Liver (tissue), 8 donors: ENCODE measurements at regions not wholly inside any gene's neighbourhood (a gene's known extent, or its start where the extent isn't known, plus 50 kb on each side); places are given as distances from the start of the nearest gene placed in this dataset.

ENCODE experiments used
- DNase-seq: peaks from one replicate; pipeline ENCODE4 v3.0.0-alpha.2; 2017; ENCODE audit warnings: low spot score
- H3K27ac ChIP-seq, 2 donors: one replicate each; pipeline ENCODE4 v1.7.0; 2013; ENCODE audit warnings: inconsistent platforms in 2 of 2, low read length in 2 of 2, control low read depth in 1 of 2, low read depth in 1 of 2, mild to moderate bottlenecking in 1 of 2
- H3K27me3 ChIP-seq, 4 donors: one replicate each; pipeline versions ENCODE4 v1.6.1 to v1.7.0; 2013; ENCODE audit warnings: low read length in 3 of 4, inconsistent platforms in 1 of 4, mild to moderate bottlenecking in 1 of 4, moderate library complexity in 1 of 4; ENCODE audit not compliant: control insufficient read depth in 4 of 4, insufficient read depth in 4 of 4
- H3K36me3 ChIP-seq, 4 donors: one replicate each; pipeline versions ENCODE4 v1.6.1 to v1.7.0; 2013; ENCODE audit warnings: low read length in 3 of 4, mild to moderate bottlenecking in 3 of 4, low read depth in 1 of 4, moderate library complexity in 1 of 4; ENCODE audit not compliant: control insufficient read depth in 4 of 4, insufficient read depth in 3 of 4
- H3K4me1 ChIP-seq, 4 donors: one replicate each; pipeline versions ENCODE4 v1.6.1 to v1.7.0; 2013; ENCODE audit warnings: low read length in 3 of 4, mild to moderate bottlenecking in 3 of 4, moderate library complexity in 1 of 4; ENCODE audit not compliant: control insufficient read depth in 4 of 4, insufficient read depth in 4 of 4
- H3K4me3 ChIP-seq, 3 donors: one replicate each; pipeline versions ENCODE4 v1.6.1 to v1.7.0; 2013; ENCODE audit warnings: low read length in 3 of 3, control low read depth in 1 of 3, low read depth in 1 of 3, mild to moderate bottlenecking in 1 of 3
- H3K9ac ChIP-seq, 2 donors: one replicate each; pipeline ENCODE4 v1.7.0; 2013; ENCODE audit warnings: low read length in 2 of 2, mild to moderate bottlenecking in 2 of 2, moderate library complexity in 2 of 2, control low read depth in 1 of 2, low read depth in 1 of 2
- H3K9me3 ChIP-seq, 4 donors: one replicate each; pipeline versions ENCODE4 v1.6.1 to v1.7.0; 2013; ENCODE audit warnings: low read length in 3 of 4; ENCODE audit not compliant: control insufficient read depth in 4 of 4
- EGR1 ChIP-seq, 2 donors: IDR thresholded peaks; 2 replicates each; pipeline ENCODE4 v1.6.1; 2016 to 2018; ENCODE audit warnings: antibody characterized with exemption in 2 of 2, low read depth in 2 of 2
- FOXA1 ChIP-seq: IDR thresholded peaks from 2 replicates; pipeline ENCODE4 v1.6.1; 2016; ENCODE audit warnings: antibody characterized with exemption
- FOXA2 ChIP-seq: IDR thresholded peaks from 2 replicates; pipeline ENCODE4 v1.6.1; 2016; ENCODE audit warnings: antibody characterized with exemption
- GABPA ChIP-seq, 2 donors: IDR thresholded peaks in 1 of 2; conservative IDR thresholded peaks in 1 of 2; 2 replicates each; pipeline ENCODE4 v1.6.1; 2016; ENCODE audit warnings: antibody characterized with exemption in 2 of 2, mild to moderate bottlenecking in 1 of 2, moderate library complexity in 1 of 2
- HNF4A ChIP-seq, 2 donors: conservative IDR thresholded peaks; 2 replicates each; pipeline ENCODE4 v1.6.1; 2016; ENCODE audit warnings: antibody characterized with exemption in 2 of 2, mild to moderate bottlenecking in 2 of 2
- HNF4G ChIP-seq: IDR thresholded peaks from 2 replicates; pipeline ENCODE4 v1.6.1; 2016; ENCODE audit warnings: antibody characterized with exemption
- JUND ChIP-seq, 2 donors: IDR thresholded peaks; 2 replicates each; pipeline ENCODE4 v1.6.1; 2016; ENCODE audit warnings: antibody characterized with exemption in 2 of 2
- NR2F2 ChIP-seq: IDR thresholded peaks from 2 replicates; pipeline ENCODE4 v1.6.1; 2016; ENCODE audit warnings: antibody characterized with exemption
- RAD21 ChIP-seq, 2 donors: IDR thresholded peaks; 2 replicates each; pipeline ENCODE4 v1.6.1; 2016; ENCODE audit warnings: antibody characterized with exemption in 2 of 2, mild to moderate bottlenecking in 2 of 2
- RXRA ChIP-seq, 2 donors: IDR thresholded peaks; 2 replicates each; pipeline ENCODE4 v1.6.1; 2017 to 2018; ENCODE audit warnings: antibody characterized with exemption in 2 of 2, mild to moderate bottlenecking in 1 of 2
- SP1 ChIP-seq: IDR thresholded peaks from 2 replicates; pipeline ENCODE4 v1.6.1; 2018; ENCODE audit warnings: antibody characterized with exemption, mild to moderate bottlenecking
- TAF1 ChIP-seq: conservative IDR thresholded peaks from 2 replicates; pipeline ENCODE4 v1.6.1; 2016; ENCODE audit warnings: antibody characterized with exemption, mild to moderate bottlenecking
- YY1 ChIP-seq: IDR thresholded peaks from 2 replicates; pipeline ENCODE4 v1.6.1; 2016; ENCODE audit warnings: antibody characterized with exemption, mild to moderate bottlenecking
- whole genome bisulfite sequencing: extraction: QIAGEN DNeasy Blood & Tissue Kit; methylation state at CpG from one replicate; pipeline ENCODE4 v1.1.7; 2013; 5-methylcytosine and 5-hydroxymethylcytosine counted together
- TF ChIP-seq, protein P1 (sequence below): IDR thresholded peaks from 2 replicates; pipeline ENCODE4 v1.6.1; 2016; ENCODE audit warnings: antibody characterized with exemption
- TF ChIP-seq, protein P2 (sequence below): IDR thresholded peaks from 2 replicates; pipeline ENCODE4 v1.6.1; 2016; ENCODE audit warnings: antibody characterized with exemption
- TF ChIP-seq, protein P3 (sequence below): IDR thresholded peaks from 2 replicates; pipeline ENCODE4 v1.6.1; 2016; ENCODE audit warnings: antibody characterized with exemption
- TF ChIP-seq, protein P4 (sequence below): fragments of 150-350 bp; IDR thresholded peaks from 2 replicates; pipeline ENCODE4 v1.5.1; 2017; ENCODE audit warnings: improper control_type of control experiment, low read depth, low read length; ENCODE audit not compliant: missing input control
- TF ChIP-seq, protein P5 (sequence below): IDR thresholded peaks from 2 replicates; pipeline ENCODE4 v1.6.1; 2016; ENCODE audit warnings: antibody characterized with exemption, mild to moderate bottlenecking
- donor health status: healthy.
- donor health status: healthy.
- donor health status: healthy.
- donor health status: healthy.
- donor health status: healthy.

DNA sequence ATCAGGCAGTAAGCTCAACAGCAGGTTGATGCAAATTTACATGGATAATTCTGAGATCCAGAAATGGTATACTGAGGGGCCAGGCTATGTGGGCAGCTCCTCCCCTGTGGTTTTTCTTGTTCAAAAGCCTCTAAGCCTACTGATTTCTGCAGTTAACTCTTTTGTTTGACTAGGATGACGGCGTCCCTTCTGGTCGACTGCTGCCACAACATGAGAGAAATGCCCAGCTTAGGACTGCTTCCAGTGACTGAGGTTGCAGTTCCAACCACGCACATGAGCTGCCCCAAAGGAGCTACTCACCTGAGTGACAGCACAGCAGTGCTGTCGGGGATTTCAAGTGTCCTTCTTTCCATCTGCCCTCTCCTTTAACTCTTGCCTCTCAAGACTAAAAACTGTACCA is 973.0 kb upstream of the GHITM start:
- TF ChIP-seq FOXA1 (no peak), EGR1 (IDR thresholded peaks at IDR 0.05; ENCODE audit: low read depth in 2 of 2) (no peak), RXRA (IDR thresholded peaks at IDR 0.05) (no peak)
- TF ChIP-seq, protein P1, sequence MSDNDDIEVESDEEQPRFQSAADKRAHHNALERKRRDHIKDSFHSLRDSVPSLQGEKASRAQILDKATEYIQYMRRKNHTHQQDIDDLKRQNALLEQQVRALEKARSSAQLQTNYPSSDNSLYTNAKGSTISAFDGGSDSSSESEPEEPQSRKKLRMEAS: no peak
- TF ChIP-seq, protein P2, sequence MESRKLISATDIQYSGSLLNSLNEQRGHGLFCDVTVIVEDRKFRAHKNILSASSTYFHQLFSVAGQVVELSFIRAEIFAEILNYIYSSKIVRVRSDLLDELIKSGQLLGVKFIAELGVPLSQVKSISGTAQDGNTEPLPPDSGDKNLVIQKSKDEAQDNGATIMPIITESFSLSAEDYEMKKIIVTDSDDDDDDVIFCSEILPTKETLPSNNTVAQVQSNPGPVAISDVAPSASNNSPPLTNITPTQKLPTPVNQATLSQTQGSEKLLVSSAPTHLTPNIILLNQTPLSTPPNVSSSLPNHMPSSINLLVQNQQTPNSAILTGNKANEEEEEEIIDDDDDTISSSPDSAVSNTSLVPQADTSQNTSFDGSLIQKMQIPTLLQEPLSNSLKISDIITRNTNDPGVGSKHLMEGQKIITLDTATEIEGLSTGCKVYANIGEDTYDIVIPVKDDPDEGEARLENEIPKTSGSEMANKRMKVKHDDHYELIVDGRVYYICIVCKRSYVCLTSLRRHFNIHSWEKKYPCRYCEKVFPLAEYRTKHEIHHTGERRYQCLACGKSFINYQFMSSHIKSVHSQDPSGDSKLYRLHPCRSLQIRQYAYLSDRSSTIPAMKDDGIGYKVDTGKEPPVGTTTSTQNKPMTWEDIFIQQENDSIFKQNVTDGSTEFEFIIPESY: no peak
- H3K4me3 ChIP-seq: no peak overlapping the region
- no peak overlapping the region for H3K27ac ChIP-seq
- DNase-seq: no peak
- no peaks in the 10 kb centered on the region for H3K9me3 ChIP-seq
- H3K36me3 ChIP-seq: no peaks in the 10 kb centered on the region
- no peak overlapping the region for H3K9ac ChIP-seq
- no peaks in the 10 kb centered on the region for H3K4me1 ChIP-seq
- no peaks in the 10 kb centered on the region for H3K27me3 ChIP-seq
- 30% methylated on average over 5 of the region's 5 CpGs for WGBS

DNA sequence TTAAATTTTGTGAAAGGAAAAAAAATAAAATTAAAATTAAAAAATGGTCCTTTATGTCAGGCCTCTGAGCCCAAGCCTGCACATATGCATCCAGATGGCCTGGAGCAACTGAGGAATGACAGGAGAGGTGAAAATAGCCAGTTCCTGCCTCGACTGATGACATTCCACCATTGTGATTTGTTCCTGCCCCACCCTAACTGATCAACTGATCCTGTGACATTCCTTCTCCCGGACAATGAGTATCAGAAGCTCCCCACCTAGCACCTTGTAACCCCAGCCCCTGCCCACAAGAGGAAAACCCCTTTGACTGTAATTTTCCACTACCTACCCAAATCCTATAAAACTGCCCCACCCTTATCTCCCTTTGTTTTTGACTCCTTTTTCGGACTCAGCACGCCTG is 972.2 kb upstream of the GHITM start:
- no peaks in the 10 kb centered on the region for H3K36me3 ChIP-seq
- no peak overlapping the region for H3K27ac ChIP-seq
- no peaks in the 10 kb centered on the region for H3K9me3 ChIP-seq
- no peak overlapping the region for H3K9ac ChIP-seq
- TF ChIP-seq, protein P3, sequence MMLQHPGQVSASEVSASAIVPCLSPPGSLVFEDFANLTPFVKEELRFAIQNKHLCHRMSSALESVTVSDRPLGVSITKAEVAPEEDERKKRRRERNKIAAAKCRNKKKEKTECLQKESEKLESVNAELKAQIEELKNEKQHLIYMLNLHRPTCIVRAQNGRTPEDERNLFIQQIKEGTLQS: no peak
- TF ChIP-seq, protein P4, sequence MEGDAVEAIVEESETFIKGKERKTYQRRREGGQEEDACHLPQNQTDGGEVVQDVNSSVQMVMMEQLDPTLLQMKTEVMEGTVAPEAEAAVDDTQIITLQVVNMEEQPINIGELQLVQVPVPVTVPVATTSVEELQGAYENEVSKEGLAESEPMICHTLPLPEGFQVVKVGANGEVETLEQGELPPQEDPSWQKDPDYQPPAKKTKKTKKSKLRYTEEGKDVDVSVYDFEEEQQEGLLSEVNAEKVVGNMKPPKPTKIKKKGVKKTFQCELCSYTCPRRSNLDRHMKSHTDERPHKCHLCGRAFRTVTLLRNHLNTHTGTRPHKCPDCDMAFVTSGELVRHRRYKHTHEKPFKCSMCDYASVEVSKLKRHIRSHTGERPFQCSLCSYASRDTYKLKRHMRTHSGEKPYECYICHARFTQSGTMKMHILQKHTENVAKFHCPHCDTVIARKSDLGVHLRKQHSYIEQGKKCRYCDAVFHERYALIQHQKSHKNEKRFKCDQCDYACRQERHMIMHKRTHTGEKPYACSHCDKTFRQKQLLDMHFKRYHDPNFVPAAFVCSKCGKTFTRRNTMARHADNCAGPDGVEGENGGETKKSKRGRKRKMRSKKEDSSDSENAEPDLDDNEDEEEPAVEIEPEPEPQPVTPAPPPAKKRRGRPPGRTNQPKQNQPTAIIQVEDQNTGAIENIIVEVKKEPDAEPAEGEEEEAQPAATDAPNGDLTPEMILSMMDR: no peak
- TF ChIP-seq, protein P1: no peak
- TF ChIP-seq GABPA (IDR thresholded peaks at IDR 0.05 in 1 of 2, conservative IDR thresholded peaks at IDR 0.05 in 1 of 2) (no peak), JUND (IDR thresholded peaks at IDR 0.05) (no peak), FOXA1 (no peak), HNF4A (conservative IDR thresholded peaks at IDR 0.05) (no peak), FOXA2 (no peak), RXRA (IDR thresholded peaks at IDR 0.05) (no peak), TAF1 (no peak), HNF4G (no peak), EGR1 (IDR thresholded peaks at IDR 0.05; ENCODE audit: low read depth in 2 of 2) (no peak), YY1 (no peak), NR2F2 (no peak), SP1 (no peak), RAD21 (IDR thresholded peaks at IDR 0.05) (no peak)
- TF ChIP-seq, protein P5, sequence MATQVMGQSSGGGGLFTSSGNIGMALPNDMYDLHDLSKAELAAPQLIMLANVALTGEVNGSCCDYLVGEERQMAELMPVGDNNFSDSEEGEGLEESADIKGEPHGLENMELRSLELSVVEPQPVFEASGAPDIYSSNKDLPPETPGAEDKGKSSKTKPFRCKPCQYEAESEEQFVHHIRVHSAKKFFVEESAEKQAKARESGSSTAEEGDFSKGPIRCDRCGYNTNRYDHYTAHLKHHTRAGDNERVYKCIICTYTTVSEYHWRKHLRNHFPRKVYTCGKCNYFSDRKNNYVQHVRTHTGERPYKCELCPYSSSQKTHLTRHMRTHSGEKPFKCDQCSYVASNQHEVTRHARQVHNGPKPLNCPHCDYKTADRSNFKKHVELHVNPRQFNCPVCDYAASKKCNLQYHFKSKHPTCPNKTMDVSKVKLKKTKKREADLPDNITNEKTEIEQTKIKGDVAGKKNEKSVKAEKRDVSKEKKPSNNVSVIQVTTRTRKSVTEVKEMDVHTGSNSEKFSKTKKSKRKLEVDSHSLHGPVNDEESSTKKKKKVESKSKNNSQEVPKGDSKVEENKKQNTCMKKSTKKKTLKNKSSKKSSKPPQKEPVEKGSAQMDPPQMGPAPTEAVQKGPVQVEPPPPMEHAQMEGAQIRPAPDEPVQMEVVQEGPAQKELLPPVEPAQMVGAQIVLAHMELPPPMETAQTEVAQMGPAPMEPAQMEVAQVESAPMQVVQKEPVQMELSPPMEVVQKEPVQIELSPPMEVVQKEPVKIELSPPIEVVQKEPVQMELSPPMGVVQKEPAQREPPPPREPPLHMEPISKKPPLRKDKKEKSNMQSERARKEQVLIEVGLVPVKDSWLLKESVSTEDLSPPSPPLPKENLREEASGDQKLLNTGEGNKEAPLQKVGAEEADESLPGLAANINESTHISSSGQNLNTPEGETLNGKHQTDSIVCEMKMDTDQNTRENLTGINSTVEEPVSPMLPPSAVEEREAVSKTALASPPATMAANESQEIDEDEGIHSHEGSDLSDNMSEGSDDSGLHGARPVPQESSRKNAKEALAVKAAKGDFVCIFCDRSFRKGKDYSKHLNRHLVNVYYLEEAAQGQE: no peak
- TF ChIP-seq, protein P2: no peak
- no peak overlapping the region for H3K4me3 ChIP-seq
- no peak for DNase-seq
- WGBS: 64% methylated on average over 4 of the region's 4 CpGs
- H3K27me3 ChIP-seq: no peaks in the 10 kb centered on the region
- H3K4me1 ChIP-seq: no peaks in the 10 kb centered on the region
